ENCODE measurements at regions not wholly inside any gene's neighbourhood (a gene's known extent, or its start where the extent isn't known, plus 50 kb on each side); places are given as distances from the start of the nearest gene placed in this dataset.
"Not testable (repeated sequence)": the region's sequence is repeated elsewhere in the genome, so short reads cannot be mapped to it uniquely, and the experiment has no call there.

DNA sequence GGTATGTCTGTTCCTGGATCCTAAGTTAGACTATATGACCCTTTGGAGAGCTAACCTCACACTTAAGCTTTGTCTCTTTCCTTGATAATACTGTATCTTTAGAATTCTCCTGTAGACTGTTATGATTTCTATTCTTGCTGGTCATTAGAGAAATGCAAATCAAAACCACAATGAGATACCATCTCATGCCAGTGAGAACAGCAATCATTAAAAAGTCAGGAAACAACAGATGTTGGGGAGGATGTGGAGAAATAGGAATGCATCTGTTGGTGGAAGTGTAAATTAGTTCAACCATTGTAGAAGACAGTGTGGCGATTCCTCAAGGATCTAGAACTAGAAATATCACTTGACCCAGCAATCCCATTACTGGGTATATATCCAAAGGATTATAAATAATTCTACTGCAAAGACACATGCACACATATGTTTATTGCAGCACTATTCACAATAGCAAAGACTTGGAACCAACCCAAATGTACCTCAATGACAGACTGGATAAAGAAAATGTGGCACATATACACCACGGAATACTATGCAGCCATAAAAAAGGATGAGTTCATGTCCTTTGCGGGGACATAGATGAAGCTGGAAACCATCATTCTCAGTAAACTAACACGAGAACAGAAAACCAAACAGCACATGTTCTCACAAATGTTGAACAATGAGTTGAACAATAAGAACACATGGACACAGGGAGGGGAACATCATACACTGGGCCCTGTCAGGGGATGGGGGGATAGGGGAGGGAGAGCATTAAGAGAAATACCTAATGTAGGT, 867.8 kb upstream of the ADGRB3 start:
- TF ChIP-seq POLR2A (IDR thresholded peaks at IDR 0.05; ENCODE audit: control extremely low read depth in 1 of 2, low read depth in 2 of 2, low read length in 2 of 2); EZH2 (IDR thresholded peaks at IDR 0.05; ENCODE audit: low read depth, low read length, severe bottlenecking); EP300 (IDR thresholded peaks at IDR 0.05; ENCODE audit: borderline replicate concordance in 1 of 2, low read depth in 2 of 2, low read length in 2 of 2); KDM1A (IDR thresholded peaks at IDR 0.05; ENCODE audit: borderline replicate concordance, low read length); CEBPB (IDR thresholded peaks at IDR 0.05; ENCODE audit: low read depth, low read length); CREB1 (IDR thresholded peaks at IDR 0.05): not testable (repeated sequence)
- TF ChIP-seq, protein P1, sequence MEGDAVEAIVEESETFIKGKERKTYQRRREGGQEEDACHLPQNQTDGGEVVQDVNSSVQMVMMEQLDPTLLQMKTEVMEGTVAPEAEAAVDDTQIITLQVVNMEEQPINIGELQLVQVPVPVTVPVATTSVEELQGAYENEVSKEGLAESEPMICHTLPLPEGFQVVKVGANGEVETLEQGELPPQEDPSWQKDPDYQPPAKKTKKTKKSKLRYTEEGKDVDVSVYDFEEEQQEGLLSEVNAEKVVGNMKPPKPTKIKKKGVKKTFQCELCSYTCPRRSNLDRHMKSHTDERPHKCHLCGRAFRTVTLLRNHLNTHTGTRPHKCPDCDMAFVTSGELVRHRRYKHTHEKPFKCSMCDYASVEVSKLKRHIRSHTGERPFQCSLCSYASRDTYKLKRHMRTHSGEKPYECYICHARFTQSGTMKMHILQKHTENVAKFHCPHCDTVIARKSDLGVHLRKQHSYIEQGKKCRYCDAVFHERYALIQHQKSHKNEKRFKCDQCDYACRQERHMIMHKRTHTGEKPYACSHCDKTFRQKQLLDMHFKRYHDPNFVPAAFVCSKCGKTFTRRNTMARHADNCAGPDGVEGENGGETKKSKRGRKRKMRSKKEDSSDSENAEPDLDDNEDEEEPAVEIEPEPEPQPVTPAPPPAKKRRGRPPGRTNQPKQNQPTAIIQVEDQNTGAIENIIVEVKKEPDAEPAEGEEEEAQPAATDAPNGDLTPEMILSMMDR (IDR thresholded peaks at IDR 0.05; ENCODE audit: control extremely low read depth in 1 of 3, insufficient read depth in 1 of 3, low read depth in 1 of 3, low read length in 3 of 3), result not testable (repeated sequence)

Measured in H1 (cell line).